Lung microvascular endothelial cell (primary cell): ENCODE measurements at regions not wholly inside any gene's neighbourhood (a gene's known extent, or its start where the extent isn't known, plus 50 kb on each side); places are given as distances from the start of the nearest gene placed in this dataset.

Experiments
- DNase-seq, 2 donors: peaks; one replicate each; pipeline versions ENCODE4 v3.0.0 to v3.0.0-alpha.2; 2010; ENCODE audit warnings: low read depth in 2 of 2

DNA sequence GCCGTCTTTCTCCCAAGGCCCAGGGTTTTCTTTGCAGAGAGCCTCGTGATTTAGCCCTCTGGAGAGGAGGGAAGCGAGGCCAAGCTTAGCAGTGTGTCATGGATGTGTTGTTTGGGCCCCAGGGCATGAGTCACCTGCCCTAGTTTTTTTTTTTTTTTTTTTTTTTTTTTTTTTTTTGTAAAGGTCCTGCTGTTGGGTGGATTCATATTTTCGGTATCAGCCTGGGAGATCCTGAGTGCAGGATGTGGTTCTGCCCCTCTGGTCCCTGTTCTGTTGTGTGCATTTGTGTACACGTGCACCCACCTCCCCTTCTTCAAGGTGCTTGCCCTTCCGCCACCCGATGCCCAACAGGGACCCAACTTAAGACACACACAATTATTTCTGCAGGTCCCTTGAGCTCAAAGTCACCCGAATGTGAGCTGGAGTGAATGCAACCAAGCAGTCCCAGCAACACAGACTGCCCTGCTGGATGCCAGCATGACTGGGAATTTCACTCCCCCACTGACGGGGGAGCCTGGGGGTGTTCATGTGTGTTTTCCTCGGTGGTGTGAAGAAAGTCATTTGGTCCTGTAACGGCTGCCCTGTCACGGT is 265.8 kb upstream of the TNRC6C start:
- no peak for DNase-seq

DNA sequence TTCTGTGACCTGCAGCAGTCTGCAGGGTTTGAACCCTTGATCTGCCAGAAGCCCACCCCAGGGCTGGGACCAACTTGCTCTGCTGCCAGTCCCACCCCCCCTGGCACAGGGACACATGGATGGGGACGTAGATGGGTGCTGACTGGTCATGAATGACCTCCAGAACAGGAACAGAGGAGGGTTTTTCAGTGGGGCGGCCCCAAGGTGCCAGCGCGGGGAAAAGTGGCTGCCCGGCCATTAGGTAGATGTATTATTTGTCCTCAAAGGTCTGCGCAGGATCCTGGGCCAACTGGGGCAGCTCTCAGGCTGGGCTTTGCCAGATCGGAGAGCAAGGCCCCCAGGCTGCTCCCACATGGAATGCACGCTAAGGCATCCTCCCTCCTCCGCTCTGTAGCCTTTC is 265.2 kb upstream of the TNRC6C start:
- no peak for DNase-seq

GRCh38 chr17:77693776-77694175 is 264.7 kb upstream of the TNRC6C start:
- no peak for DNase-seq

- no peak for DNase-seq
These were observed 263.8 kb upstream of the TNRC6C start for GRCh38 chr17:77694391-77695363.

GRCh38 chr17:77695386-77695785 is 263.1 kb upstream of the TNRC6C start:
- no peak for DNase-seq

DNA sequence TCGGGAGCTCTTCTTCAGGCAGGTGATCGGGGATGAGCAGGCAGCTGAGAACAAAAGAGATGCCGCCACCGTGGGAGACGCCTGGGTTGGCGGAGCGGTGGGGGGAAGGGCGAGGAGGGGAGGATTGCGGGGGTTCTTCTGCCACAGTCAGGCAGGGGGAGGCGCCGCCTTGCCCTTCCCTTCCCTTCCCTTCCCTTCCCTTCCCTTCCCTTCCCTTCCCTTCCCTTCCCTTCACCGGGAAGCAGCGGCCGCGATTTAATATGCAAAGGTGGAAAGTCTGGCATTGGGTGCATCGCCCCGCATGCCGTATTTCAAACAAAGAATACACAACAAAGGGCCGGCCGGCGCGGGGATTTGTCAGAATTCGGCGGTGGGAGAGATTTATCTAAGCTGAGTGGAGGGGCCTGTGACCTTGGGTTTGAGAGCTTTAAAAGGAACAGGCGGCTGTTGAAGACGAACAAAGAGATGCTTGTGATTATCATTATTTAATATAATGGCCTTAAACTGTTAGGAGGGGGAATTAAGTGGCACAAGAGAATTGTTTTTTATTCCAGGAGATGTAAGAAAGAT is 262.3 kb upstream of the TNRC6C start:
- DNase-seq: no peak

DNA sequence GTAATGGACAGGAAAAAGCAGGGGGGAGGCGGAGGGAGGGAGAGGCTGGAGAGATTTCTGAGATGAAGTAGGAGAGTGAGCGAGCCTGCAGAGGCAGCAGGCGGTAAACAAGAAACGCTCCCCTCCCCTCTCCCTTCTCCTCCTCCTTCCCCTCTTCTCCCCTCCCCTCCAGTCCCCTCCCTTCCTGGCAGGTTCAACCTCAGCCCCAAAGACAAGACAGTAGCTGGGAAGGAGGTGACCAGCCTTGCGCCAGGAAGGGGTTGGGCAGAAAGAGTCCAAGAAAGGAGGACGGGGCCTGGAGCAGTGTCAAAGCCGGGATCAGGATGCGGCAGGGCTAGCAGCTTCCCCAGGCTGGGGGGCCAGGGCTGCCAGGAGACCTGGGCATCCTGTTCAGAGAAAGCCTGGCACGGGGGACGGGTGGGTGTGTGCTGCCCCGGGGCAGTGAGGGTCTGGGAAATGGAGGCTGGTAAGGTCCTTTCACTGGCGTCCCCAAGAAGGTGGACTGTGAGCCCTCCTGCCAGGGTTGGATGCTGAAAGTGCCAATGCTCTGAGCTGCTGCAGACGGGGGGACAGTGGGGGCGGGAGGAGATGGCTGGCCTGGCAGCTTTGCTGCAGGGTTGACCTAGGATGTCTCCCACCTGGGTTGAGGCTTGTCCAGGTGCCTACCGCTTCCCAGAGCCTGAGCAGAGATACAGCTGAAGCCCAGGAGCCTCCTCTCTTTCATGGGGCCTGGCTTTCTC is 261.6 kb upstream of the TNRC6C start:
- no peak for DNase-seq

DNA sequence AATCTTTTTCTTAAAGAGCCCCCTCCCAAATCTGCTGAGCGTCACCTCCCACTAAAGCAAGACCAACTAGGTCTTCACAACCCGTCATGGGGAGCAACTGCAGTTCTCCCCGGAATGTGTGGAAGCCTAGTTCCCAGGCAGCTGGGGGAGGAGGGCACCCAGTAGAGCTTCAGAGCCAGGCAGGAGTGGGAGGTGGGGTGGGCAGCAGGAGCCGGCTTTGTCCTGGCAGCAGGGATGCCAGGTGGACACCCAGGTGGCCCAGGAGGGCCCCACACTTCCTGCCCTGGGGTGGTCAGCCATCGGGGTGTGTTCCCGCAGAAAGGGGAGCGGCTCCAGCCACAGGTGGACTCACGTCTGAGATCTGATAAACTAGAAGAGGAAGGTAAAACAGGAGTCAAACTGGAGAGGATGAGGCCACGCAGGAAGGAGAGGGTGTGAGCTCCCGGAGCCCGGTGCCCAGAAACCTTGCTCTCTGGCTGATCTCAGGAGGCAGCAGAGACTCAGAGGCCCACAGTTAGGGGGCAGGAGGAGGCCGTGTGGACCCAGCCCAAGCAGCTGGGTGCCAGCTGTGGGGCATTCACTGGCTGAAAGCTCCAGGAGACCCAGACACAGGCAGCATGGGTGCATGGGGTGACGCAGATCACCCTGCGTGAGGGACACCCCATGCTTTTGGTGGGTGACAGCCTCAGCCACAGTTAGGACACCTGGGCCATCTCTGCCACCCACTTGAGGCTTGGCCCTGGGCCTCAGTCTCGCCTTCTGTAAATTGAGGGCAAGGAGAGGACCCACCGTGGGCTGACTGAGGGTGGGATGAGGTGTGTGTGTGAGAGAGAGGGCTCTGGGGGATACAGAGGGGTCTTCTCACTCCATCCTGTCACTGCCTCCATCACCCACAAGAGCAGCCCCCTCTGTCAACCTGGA is 260.8 kb upstream of the TNRC6C start:
- DNase-seq: no peak

GRCh38 chr17:77698903-77699623 is 259.4 kb upstream of the TNRC6C start:
- no peak for DNase-seq

DNA sequence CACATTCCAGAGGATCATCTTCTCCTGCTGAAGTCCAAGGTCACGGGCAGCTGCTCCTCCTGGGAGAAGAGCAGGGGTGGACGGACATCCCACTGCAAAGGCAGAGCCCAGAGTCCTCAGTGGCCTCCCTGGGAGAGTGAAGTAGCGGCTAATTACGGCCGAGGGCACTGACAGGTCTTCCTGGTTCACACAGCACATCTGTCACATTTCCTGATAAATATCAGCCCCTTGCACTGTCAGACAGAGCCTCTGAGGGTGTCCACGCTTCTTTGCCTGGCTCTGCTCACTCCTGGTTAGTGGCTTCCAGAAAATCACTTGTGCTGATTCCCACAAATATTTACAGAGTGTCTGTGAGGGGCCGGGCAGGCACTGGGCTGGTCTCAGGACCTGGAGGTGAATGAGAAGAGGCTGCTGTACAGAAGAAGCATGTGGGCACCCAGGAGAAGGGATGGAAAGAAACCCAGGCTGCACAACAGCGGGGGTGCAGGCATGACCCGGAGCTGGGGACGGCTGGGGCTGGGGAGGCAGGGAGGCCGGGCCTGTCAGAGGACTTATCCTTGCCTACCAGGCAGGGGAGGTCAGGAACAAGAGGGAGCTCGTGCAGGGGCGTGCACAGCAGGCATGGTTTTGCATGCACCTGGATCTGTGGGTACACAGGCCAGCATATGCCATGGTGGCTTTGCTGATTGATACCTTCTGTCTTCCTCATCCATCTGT is 258.2 kb upstream of the TNRC6C start:
- no peak for DNase-seq

GRCh38 chr17:77701996-77702395 is 256.5 kb upstream of the TNRC6C start:
- DNase-seq: no peak

- no peak for DNase-seq
These were observed 254.3 kb upstream of the TNRC6C start for GRCh38 chr17:77704048-77704815.

DNA sequence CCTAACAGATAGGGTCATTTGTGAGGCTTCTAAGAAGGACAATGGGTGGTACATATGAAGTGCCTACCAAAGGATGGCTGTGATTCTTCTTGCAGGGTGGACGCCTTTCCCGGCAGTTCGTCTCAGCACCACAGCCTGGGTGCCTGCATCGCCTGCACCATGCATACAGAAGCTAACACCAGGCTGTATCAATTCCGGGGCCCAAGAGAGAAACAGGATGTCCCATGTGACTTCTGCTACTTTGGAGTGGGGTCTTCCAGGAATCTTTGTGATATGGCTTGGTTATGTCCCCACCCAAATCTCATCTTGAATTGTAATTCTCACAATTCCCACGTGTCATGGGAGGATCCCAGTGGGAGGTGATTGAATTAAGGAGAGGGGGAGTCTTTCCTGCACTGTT is 251.6 kb upstream of the TNRC6C start:
- no peak for DNase-seq

DNA sequence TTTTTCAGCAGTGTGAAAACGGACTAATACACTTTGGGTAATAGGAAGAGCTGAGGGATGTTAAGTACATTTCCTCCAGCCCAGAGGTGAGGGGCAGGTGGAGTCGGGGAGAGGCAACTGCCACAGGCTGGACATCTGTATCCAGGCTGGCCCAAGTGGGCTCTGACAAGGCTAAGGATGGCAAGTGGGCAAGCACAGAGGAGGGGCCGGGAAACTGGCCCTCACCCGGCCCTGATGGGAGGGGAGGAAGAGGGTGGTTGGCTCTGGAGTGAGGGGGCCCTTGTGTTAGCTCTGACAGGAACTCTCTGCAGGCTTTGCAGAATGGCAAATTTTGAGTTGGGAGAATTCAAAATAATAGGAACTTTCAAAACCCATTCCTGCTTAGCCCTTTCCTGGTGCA is 251.0 kb upstream of the TNRC6C start:
- DNase-seq: no peak

- DNase-seq: no peak
These were observed 250.5 kb upstream of the TNRC6C start for GRCh38 chr17:77708049-77708448.

- DNase-seq: no peak
These were observed 249.6 kb upstream of the TNRC6C start for GRCh38 chr17:77708936-77709335.

- DNase-seq: no peak
These were observed 248.9 kb upstream of the TNRC6C start for GRCh38 chr17:77709594-77709993.

DNA sequence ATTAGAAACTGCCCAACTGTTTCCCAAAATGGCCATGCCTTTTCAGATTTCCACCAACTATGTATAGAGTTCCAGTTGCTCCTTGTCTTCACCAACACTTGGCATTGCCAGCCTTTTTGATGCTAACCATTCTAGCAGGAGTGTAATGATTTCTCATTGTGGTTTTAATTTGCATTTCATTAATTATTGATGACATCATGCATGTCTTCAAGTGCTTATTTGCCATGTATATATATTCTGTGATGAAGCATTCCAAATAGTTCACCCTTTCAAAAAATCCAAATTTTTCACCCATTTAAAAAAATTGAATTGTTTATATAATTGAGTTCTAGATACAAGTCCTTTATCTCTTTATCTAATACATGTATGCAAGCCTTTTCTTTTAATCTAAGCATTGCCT is 245.9 kb upstream of the TNRC6C start:
- DNase-seq: no peak
